GM19351 (cell line): ENCODE measurements at regions not wholly inside any gene's neighbourhood (a gene's known extent, or its start where the extent isn't known, plus 50 kb on each side); places are given as distances from the start of the nearest gene placed in this dataset.

Experiments used
- ATAC-seq: cut with Tn5 transposase; IDR thresholded peaks from one replicate; pipeline ENCODE4 v1.9.1; 2021; ENCODE audit warnings: mild to moderate bottlenecking, moderate library complexity; ENCODE audit not compliant: unreplicated experiment

DNA sequence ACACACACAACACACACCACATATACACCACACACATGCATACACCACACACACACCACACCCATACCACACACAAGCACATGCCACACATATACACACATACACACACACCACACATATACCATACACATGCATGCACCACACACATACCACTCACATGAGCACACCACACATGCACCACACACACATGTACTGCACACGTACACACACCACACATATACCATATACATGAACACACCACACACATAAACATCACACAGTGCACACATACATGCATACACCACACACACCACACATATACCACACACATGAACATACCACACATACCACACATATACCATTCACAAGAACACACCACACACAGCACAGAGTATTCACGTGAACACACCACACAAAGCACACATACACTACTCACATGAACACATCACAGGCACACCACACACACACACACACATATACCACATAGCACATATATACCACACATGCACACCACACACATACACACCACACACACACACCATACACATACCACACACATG is 219.9 kb upstream of the RAB6C start:
- ATAC-seq: no peak

DNA sequence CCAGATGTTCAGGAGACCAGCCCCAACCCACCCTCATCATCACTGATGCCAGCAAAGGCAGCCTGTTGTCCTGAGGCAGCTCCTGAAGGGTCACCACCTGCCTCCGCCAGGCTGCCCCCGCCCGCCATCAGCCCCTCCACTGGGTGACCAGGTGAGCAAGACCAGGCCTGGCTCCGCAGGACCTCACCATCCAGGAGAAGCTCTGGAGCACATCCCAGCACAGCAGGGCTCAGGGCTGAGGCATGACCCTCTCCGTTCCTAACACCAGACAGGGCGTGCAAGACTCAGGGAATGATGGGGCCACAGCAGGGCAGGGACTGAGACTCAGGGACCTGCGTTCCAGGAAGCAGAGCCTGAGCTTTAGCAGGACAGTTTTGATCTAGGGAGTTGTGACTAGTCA is 218.8 kb upstream of the RAB6C start:
- no peak for ATAC-seq

DNA sequence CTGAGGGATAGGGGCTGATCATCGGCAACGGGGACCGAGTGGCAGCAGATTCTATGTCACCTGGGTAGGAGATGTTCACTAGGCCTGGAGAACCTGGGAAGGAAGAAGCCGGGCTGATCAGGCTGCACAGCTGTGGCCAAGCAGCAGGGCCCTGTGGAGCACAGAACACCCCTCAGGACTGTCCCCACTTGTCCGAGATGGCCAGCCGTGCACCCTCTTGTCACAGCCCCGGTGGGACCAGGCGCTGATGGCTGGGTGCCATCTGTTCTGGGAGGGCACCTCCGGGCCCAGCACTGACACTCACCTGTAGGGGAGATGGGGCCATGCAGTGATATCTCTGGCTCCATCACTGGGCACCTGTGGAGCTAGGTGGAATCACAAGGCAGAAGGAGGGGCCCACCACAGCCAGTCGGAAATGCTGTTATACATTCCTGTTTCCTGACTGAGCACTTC is 217.9 kb upstream of the RAB6C start:
- ATAC-seq: no peak

DNA sequence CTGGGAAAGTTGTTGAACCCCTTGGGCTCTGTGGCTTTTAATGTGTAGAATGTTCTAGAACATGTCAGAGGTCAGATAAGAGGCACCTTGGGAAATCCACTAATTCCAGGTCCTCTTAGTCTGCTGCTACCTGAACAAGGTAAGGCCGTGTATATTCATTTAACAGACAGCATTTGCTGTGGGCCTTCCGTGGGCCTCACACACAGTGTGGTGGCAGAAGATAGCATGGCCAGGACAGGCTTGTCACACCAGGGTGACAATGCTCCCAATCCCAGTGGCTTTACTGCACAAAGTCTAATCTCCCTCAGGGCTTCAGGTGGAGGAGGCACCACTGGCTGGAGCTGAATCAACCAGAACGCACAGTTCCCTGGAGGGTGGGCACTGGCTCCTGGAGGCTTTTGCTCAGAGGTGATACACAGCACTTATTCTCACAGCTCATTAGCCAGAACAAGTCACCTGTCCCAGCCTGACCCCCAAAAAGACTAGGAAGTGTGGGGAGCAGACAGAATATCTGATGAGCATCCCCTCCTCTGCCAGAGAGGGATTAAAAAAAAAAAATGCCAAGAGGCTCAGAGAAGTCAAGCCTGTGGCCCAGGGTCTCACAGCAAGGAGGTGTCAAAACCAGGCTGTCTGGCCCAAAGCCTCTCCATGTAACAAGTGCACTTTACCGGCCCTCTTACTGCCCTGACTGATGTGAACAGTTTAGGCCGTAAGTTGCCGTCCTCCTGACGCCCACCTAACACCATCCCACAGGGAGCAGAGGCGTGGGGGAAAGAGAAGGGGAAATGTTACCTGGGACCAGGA is 216.9 kb upstream of the RAB6C start:
- no peak for ATAC-seq

DNA sequence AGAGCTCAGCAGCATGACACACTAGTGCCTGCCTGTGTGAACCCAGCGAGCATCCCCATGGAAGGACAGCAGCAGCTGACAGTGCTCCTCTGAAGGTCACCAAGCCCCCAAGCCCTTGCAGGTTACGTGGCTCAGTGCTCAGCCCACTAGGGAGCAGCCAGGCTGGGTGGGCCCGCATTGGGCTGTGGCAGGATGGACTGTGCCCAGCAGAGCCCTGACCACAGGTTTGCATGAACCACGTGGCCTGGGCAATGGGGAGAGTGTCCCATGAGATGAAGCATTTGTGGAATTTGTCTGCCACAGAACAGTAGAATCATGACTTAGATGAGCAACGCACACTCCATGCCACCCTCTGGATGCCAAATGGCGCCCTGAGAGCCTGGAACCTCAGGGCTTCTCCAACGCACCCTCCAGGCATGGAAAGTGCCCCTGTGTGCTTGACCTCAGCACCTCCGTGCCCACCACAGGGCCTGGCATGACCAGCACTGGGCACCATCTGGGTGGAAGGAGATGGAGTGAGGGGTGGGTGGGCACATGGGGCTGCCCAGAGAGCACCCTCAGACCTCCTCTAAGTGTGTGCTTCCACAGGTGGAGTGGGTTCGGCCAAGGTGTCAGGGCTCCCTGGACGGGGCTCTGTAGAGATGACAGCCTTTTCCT is 216.1 kb upstream of the RAB6C start:
- ATAC-seq: no peak

DNA sequence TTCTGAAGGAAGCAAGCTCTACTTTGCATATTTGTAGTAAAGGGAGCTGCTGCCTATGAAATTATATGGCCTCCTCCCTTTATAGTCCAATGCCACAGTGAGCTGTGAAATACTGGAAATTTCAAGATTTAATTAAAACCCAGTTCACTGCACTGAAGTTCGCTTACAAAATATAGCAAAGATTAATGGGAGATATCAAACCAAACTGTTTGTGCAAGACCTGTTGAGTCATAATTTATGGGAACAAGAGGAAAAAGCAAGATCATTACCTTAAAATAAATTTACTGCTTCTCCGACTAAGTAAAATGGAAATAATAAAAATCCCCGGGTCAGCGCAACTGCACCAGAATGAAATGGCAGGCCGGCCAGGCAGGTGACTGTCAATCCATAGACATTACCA is 215.5 kb upstream of the RAB6C start:
- ATAC-seq: no peak

DNA sequence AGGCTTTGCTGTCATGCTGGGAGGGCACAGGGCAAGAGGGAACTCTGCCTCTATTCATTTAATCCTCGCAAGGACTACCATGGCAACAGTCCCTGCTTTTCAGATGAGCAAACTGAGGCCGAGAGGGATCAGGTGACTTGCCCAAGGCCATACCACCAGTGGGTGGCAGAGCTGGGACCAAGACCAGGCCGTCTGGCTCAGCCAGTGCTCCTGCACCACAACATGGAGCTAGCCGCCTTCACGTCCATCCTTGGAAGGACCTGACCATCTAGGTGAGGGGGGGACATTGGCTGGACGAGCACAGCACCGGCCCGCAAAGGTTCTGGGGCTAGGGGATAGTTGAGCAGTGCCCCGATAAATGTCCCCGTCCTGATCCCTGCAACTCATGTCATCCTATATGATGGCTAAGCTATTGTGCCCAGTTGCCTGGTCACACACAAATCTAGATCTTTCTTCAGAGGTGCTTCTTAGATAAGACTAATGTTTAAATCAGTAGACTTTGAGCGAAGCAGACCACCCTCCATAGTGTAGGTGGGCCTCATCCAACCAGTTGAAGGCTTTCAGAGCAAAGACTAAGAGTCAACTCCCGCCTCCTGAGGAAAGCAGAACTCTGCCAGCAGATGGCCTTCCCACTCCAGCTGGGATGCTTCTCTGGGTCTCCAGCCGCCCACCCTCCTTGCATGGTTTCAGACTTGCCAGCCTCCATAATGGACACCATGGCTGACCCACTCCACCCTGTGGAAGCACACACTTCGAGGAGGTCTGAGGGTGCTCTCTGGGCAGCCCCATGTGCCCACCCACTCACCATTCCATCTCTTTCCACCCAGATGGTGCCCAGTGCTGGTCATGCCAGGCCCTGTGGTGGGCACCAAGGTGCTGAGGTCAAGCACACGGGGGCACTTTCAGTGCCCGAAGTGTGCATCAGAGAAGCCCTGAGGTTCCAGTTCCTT is 214.8 kb upstream of the RAB6C start:
- no peak for ATAC-seq

DNA sequence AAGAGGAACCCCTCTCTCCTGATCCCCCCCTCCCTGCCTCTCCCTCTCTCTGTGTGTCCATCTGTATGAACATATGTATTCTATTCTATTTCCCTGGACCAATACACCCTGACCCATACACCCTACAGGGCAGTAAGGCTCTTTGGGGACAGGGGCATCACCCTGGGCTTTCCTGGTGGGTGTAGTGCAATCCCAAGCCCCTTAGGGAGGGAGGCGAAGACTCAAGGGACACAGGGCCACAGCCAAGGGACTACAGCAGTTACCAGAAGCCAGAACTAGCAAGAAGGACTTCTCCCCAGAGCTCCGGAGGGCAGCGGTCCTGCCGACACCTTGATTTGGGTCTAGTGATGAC is 214.2 kb upstream of the RAB6C start:
- no peak for ATAC-seq

DNA sequence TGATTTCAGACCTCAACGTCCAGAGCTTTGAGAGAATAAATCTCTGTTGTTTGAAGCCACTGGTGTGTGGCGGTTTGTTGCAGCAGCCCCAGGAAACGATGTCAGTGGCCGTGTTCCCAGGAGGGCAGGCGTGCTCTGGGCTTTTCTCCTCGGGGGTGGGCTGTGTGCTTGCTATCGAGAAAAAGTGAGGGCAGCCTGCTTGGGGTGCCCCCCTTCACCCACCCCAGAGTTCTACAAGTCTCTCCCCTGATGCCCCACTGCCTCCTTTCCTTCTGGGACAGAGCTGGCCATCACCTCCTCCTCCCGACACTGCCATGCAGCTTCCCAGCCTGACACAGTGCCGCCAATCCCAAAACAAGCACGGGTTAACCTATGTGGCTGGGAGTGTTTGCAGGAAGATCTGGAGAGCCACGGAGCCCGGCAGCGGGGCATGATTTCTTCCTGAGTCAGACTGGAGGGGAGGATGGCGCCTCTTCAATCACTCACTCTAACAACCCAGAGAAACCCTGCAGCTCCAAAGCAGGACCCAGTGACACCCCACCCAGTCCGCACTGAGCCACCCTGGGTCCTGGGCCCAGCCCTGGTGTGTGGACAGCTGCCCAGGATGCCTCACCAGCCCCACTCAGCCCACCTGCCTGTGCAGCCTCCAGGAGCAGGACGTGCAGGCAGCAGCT is 213.7 kb upstream of the RAB6C start:
- no peak for ATAC-seq

DNA sequence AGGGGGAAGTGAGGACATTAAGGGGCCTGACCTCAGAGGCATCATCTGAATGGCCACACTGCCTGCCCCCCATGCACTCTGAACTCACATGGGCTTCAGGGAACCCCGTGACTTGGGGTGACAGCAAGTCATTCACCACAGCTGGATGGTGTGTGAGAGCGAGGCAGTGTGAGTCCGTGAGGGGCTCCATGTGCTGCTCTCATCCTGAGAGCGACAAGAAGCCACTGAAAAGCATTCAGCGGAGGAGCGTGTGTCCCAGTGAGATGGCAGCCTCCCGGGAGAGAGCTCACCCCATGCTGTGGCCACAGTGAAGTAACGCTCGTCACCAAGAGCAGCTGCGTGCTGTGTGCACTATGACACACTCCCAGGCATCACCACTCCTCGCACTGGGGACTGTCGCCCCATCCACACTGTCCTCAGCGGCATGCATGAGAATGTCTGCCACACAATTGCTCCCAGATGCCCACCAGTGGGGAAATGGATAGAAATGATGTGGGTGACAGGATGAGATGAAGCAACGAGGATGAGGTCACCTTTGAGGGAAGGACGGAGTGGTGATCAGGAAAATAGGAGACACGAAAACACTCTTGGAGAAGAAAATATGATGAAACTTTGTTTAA is 213.0 kb upstream of the RAB6C start:
- no peak for ATAC-seq

DNA sequence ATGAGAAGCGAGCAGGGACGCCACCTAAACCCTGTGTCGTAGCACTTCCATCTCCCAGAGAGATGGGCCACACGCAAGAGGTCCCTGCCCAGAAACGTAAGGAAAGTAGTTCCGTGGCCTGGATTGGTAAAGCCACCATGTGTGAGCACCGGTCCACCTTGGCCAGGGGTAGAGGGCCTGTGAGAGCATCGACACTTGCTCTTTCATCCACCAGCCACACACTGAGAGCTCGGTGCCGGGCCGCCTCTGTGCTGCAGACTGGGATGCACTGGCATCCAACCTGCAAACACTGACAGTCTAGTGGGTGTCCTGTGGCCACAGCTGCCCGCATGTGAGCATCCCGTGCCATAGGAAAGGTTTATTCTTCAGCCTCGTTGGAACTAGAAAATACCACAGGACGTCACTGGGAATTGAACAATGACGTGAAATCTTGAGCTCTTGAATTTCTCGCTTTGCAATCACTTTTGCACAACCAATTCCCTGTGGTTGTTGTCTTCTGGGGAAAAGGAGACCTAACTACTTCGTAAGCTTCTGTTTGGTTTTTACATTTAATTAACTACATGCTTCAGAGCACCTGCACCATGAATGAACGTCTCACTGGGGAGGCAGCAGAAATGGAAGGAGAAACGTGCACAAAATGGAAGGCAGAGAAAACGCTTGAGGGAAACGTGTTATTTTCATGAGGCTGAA is 212.0 kb upstream of the RAB6C start:
- ATAC-seq: no peak

DNA sequence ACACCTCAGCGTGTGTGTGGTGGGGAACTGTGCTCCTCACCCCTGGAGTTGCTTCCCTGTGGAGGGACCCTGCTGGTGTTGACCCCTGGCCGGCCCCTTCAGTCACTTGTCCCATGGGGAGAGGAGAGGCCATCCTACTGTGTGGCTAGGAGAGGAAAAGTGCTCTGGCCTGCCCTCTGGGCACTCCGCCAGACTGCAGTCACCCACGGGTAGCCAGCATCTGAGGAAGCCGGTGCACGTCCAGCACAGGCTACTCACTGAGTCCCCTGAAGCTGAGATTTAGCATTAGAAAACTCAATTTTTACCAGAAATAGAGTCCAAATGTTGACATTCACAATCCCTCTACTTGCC is 211.5 kb upstream of the RAB6C start:
- no peak for ATAC-seq

DNA sequence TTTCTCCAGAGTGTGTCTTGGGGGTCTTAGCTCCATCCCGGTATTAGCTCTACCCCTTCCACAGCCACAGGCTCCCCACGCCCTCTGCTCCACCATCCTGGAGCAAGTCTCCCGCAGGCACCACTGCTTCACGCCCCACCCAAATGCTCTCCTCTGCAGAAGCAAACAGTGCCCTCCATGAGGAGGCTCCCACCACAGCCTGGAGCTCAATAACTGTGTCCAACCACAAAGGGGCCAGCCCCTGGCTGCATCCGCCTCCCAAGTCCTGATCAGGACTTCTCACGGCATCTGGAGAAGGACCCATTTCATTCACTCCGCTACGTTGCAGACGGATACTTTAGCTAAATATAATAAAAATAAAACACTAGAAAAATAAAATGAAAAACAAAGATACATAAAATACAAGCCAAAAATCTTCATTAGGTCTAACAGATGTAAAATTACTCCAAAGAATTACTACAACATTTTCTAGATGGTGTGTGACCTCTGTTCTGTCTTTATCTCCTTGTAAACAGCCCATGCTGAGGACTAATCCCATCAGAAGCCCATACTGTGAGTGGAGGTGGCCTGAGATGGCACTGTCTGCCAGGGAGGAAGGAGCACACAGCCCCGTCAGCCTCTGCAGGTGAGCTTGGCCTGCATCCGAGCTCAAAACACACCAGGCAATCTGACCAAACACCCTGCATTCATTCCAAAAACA is 210.8 kb upstream of the RAB6C start:
- no peak for ATAC-seq

DNA sequence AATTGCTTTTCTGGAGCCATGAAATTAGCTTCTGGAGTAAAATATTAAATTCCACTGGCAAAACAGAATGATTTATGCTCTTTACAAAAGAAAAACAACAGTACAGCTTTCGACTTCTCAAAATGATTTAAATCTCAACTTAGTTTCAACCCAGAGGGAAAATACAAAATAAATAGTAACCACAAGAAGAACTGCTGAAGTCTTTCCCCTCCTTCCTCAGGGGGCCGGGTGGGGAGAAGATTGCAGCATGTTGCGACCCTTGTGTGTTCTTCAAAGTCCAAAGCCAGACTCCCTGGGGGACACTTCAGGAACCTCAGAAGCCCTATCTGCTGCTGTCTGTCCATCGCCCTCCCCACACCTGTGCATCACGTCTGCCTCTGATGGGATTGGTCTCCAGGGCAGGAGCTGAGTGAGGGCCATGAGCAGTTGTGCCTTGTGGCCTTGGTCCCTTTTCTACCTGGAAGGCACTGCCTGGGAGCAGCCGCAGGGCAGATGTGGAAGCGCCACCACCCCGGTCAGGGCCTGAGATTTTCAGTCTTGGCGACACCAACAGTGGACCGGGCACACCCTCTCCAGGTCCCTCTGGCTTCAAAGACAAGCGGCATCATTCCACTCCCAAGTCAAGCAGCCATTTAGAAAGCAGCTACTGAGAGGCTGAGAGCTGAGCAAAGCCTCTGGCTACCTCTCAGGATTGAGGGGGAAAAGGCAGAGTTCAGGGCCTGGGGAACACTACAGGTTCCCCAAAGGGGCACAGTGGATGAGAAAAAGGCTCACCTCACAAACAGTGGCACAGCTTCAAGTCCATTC is 210.1 kb upstream of the RAB6C start:
- no peak for ATAC-seq

DNA sequence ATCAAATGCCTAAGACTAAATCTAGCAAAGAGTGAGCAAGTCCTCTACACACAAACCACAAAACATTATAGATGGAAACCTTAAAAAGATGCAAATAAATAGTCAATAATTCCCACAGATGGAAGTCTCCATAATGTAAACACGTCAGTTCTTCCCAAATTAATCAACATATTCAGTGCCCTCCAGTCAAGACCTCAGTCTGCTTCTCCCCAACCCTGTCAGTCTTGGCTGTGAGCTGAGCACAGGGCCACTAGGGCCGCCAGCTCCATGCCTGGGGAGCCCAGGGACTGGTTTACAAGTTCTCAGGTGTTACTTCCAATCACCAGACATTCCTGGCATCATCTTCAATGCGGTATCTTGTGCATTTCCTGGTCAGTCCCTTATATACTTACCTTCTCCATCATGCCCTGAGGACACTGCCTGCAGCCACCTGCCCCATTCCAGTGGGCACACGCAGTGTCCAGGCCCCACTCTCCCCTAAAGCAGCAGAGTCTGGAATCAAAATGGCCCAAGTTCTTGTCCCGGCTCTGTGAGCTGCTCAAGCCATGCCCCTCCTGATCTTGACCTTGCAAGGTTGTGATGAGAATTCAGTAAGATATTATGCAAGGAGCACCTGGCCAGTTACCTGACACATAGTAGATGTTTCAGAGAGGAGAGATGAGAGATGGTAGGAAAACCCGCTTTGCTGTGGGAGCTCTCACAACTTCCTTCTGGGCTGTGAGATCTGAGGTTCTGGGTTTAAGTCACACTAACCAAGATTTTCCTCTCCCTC is 207.9 kb upstream of the RAB6C start:
- ATAC-seq: no peak

DNA sequence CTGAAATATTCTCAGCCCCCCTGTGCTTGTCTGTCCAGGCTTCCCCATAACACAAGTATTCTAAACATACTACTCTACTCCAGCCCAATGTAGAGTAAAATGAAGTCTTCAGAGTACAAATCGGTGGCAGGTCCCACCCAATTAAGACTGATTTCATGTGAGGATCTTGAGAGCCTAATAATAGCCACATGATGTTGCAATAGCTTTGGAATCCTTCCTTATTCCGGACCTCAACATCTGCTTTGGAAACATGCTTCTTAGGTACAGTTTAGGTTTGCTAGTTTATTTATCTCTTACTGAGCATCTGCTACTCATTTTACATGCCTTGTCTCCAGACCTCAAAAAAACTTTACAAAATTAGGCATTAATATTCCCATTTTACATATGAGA is 207.3 kb upstream of the RAB6C start:
- no peak for ATAC-seq

DNA sequence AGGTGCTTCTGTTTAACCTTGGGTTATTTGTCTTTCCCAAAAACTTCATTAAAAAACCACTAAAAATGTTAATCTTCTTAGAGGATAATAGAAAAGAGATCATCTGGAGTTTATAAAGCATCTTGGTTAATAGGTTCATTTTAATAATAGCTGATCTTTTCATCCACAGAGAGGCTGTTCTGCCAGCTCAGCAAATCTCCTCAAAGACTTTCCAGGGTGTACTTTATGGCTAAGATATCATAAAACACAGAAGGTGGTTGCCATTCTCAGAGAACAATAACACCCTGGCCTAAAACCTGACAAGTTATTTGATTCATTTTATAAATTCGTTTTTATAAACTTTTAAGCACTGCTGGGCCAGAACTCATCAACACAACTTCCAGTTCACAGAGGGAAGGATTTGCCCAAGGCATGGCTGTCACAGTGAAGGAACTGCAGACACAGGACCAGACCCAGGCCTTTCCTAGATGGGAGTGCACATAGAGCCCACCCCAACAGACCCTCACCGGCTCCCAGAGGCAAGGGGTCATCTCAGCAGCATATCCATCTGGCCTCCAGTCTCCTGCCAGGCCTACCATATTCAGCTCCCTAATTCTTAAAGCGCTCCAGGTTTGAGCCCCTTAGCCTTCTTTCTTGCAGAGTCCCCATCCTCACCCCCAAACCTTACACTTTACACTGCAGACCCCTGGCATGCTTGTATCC is 203.4 kb upstream of the RAB6C start:
- no peak for ATAC-seq
